ENCODE measurements at regions not wholly inside any gene's neighbourhood (a gene's known extent, or its start where the extent isn't known, plus 50 kb on each side); places are given as distances from the start of the nearest gene placed in this dataset.
"Not testable (repeated sequence)": the region's sequence is repeated elsewhere in the genome, so short reads cannot be mapped to it uniquely, and the experiment has no call there.

GRCh38 chr1:177424744-177425143, 254.0 kb downstream of the BRINP2 start:
- no peak for TF ChIP-seq CTCF (IDR thresholded peaks at IDR 0.05; ENCODE audit: insufficient read depth, missing control alignments)
- FAIRE-seq (peak; percentile 95), DNase-seq (ENCODE audit: insufficient read length, low spot score) (no peak)

- DNase-seq (ENCODE audit: insufficient read length, low spot score) (no peak), FAIRE-seq (no peak)
- TF ChIP-seq CTCF (IDR thresholded peaks at IDR 0.05; ENCODE audit: insufficient read depth, missing control alignments): no peak
These were observed 252.3 kb downstream of the BRINP2 start for GRCh38 chr1:177423090-177423489.

GRCh38 chr1:177413982-177414596, 243.3 kb downstream of the BRINP2 start:
- FAIRE-seq: no peak
- DNase-seq (ENCODE audit: insufficient read length, low spot score): no peak
- TF ChIP-seq CTCF (IDR thresholded peaks at IDR 0.05; ENCODE audit: insufficient read depth, missing control alignments): no peak

GRCh38 chr1:177411381-177411780, 240.6 kb downstream of the BRINP2 start:
- FAIRE-seq (peak; percentile 99), DNase-seq (ENCODE audit: insufficient read length, low spot score) (peak; percentile 53)
- no peak for TF ChIP-seq CTCF (IDR thresholded peaks at IDR 0.05; ENCODE audit: insufficient read depth, missing control alignments)

GRCh38 chr1:177410179-177410766, 239.5 kb downstream of the BRINP2 start:
- no peak for DNase-seq (ENCODE audit: insufficient read length, low spot score)
- FAIRE-seq: no peak
- TF ChIP-seq CTCF (IDR thresholded peaks at IDR 0.05; ENCODE audit: insufficient read depth, missing control alignments): no peak

- not testable (repeated sequence) for DNase-seq (ENCODE audit: insufficient read length, low spot score); FAIRE-seq
These were observed 235.6 kb downstream of the BRINP2 start for GRCh38 chr1:177406323-177406722.

- DNase-seq (ENCODE audit: insufficient read length, low spot score): no peak
- FAIRE-seq: no peak
- no peak for TF ChIP-seq CTCF (IDR thresholded peaks at IDR 0.05; ENCODE audit: insufficient read depth, missing control alignments)
These were observed 221.6 kb downstream of the BRINP2 start for GRCh38 chr1:177392336-177392735.
